Stimulated activated CD4-positive, alpha-beta T cell treated with anti-CD3 and anti-CD28 coated beads, Interleukin-15, amount 100 ng/mL, for 1 hour (primary cell): ENCODE measurements at regions not wholly inside any gene's neighbourhood (a gene's known extent, or its start where the extent isn't known, plus 50 kb on each side); places are given as distances from the start of the nearest gene placed in this dataset.
"Not testable (repeated sequence)": the region's sequence is repeated elsewhere in the genome, so short reads cannot be mapped to it uniquely, and the experiment has no call there.

ENCODE experiments used
- DNase-seq, 2 donors: peaks; one replicate each; pipeline ENCODE4 v3.0.0-alpha.2; 2020; ENCODE audit warnings: low read depth in 1 of 2, low spot score in 1 of 2

- DNase-seq: no peak
Measured at GRCh38 chr6:27854421-27854820, 57.8 kb downstream of the OR2B2 start.

GRCh38 chr6:27851440-27851839 is 60.8 kb downstream of the OR2B2 start:
- DNase-seq: no peak

- not testable (repeated sequence) for DNase-seq
Measured at GRCh38 chr6:27849001-27849400, 63.2 kb downstream of the OR2B2 start.

GRCh38 chr6:27847706-27848105 is 64.5 kb downstream of the OR2B2 start:
- DNase-seq: no peak

- DNase-seq: no peak
Measured at GRCh38 chr6:27840572-27840971, 71.6 kb downstream of the OR2B2 start.

GRCh38 chr6:27839626-27840475 is 72.3 kb downstream of the OR2B2 start:
- DNase-seq: no peak

- DNase-seq: no peak
Measured at GRCh38 chr6:27838945-27839625, 73.1 kb downstream of the OR2B2 start.

GRCh38 chr6:27838058-27838944 is 73.9 kb downstream of the OR2B2 start:
- DNase-seq: peak; percentile 49 to 57

GRCh38 chr6:27837625-27838057 is 74.6 kb downstream of the OR2B2 start:
- DNase-seq: no peak

GRCh38 chr6:27836783-27837624 is 75.2 kb downstream of the OR2B2 start:
- no peak for DNase-seq

GRCh38 chr6:27836141-27836782 is 75.9 kb downstream of the OR2B2 start:
- DNase-seq: no peak

- DNase-seq: no peak
Measured at GRCh38 chr6:27834879-27835549, 77.2 kb downstream of the OR2B2 start.

GRCh38 chr6:27834384-27834783 is 77.8 kb downstream of the OR2B2 start:
- DNase-seq: no peak

- DNase-seq: peak; percentile 42 to 54
Measured at GRCh38 chr6:27831434-27832081, 80.6 kb downstream of the OR2B2 start.

GRCh38 chr6:27830600-27831433 is 81.4 kb downstream of the OR2B2 start:
- not testable (repeated sequence) for DNase-seq

- DNase-seq: no peak
Measured at GRCh38 chr6:27830212-27830599, 82.0 kb downstream of the OR2B2 start.

GRCh38 chr6:27829453-27830211 is 82.6 kb downstream of the OR2B2 start:
- DNase-seq: no peak
